CD4-positive, alpha-beta T cell treated with Interferon alpha-2 for 1 hour (primary cell): ENCODE measurements at regions not wholly inside any gene's neighbourhood (a gene's known extent, or its start where the extent isn't known, plus 50 kb on each side); places are given as distances from the start of the nearest gene placed in this dataset.

Experiments
- DNase-seq, 2 donors: peaks; one replicate each; pipeline ENCODE4 v3.0.0-alpha.2; 2020 to 2022

GRCh38 chr21:16708101-16708835 is 804.6 kb upstream of the CXADR start:
- DNase-seq: no peak

DNA sequence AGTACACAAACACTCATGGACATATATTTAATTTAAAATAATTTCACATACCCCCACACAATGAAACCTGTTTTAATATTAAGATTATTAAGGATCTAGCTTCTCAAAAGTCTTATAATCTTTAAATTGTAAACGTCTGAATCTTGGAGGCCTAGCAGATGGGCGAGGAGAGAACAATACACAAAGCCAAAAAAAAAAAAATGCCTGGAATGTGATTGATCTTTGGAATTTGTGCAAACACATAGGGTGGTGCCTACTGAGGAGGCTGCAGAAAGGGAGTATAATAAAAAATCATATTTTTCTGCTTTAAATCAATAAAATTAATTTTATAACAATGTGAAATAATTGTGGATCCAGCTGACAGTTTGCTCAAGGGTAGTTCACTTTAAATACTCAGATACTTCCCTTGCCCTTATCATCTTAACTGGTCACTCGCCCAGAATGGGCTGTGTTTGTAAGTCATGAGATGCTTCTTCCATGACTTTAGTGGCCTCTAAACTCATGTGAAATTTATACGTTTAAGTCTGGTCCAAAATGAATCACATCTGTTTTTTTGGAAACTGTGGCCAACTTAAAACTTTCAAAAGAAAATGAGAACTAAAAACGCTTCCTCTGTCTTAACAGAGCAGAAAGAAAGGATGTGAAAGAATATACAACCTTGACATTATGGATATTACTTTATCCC is 802.8 kb upstream of the CXADR start:
- DNase-seq: no peak

DNA sequence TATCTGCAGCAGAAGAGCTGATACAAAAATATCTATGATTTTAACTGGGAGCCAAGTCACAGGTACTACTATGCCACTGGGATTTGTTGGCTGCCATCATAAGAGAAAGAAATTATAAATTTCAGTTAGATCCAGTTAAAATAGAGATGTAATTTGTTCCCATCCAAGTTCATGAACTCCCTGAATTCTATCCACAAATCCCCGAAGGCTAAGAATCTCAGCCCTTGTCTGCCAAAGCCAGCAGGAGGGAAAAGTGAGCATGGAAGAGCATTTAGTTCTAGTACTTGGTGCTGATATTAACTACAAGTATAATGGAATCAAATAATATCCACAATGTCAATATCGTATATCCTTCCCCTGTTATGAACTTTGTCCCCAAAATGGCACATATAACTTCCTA is 801.1 kb upstream of the CXADR start:
- DNase-seq: no peak

GRCh38 chr21:16713331-16714117 is 799.3 kb upstream of the CXADR start:
- DNase-seq: no peak

DNA sequence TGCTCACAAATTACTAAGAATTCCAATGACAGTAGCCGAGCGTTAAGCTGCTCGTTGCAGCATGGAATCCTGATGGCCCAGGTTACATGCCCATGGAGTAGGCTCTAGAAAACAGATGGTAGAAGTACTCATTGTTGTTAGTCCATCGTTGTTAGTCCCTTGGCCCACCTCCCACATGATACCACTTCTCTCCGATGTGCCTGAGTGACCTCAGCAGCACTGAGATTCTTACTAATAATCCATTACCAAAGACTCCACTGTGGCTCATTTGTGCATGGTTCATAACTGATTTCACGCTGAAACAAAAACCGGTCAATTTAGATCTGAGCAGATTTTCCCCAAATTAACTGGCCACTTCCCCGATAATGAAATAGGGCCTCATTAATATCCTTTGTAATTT is 772.3 kb upstream of the CXADR start:
- no peak for DNase-seq

DNA sequence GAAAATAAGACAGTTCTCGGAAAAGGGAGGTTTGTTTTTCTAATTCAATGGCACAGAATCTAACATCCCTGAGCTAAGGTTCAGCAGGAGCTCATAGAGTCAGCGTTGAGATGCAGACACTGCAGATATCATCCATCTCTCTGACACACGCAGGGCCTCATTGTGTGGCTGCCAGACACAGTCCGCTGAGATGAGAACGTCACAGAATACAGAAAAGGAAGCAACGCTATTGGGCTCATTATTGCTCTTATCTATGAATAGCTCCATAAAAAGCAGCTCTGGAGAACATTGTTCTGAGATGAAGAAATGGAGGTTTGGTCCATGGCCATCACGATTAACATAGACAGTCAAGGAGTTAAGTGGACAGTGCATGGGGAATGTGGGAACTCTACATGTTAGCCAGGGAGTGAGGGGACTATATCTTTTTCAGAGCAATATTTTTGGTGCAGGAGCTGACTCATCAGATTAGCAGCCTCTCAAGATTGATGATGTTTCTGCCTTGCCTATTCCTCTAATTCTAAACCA is 771.6 kb upstream of the CXADR start:
- DNase-seq: no peak

DNA sequence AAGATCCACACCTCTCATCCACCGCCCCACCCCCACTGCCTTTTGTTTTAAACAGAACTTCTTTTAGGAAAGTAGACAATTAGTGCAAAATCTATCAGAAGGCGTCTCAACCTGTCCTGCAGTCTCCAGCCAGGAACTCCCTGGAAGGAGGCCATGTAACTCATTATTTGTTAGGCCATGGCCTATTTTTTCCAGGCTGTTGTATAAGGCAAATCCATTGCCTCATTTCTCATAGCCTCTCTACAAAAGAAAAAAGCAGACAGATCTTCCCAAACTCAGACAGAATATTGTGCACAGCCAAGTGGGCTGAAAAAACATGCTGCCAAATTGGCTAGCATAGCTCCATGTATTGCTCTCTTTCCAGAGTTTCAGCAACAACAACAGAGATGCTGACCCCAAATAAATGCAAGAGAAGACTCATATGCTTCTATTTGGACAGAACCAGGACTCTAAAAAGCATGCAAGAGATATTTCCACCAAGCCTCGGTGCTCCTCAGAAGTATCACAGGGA is 770.7 kb upstream of the CXADR start:
- no peak for DNase-seq

DNA sequence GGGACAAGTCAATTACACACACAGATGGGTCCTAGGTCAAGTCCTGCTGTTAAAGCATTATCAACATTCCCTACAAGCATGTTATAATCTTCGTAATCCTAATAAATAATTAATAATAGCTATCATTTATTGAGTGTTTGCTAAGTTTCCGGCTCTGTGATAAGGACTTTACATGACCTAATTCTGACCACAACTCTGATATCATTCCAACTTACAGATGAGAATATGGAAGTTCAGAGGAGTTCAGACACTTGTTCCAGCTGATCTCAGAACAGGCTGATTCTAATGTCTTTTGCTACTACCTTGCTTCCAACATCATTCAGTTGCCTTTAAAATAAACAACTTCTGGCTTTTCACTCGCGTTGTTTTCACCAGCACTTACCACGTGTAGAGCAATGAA is 770.1 kb upstream of the CXADR start:
- no peak for DNase-seq

DNA sequence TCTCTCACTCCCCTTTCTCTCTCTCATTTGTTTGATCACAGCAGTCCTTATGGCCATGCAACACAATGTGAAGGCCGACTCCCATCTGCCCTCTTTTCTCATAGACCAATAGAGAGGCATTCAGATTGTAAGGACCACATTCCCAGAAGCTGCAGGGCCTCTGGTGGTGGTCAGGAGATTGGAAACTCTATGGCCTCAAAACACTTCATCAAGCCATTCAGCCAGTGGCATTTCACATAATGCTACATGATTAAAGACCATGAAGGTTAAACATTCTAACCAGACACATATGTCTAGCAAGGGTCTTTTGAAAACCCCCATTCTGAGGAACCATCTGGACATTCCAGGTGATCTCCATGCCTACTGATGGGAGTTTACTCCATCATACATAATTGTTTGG is 769.5 kb upstream of the CXADR start:
- DNase-seq: no peak

DNA sequence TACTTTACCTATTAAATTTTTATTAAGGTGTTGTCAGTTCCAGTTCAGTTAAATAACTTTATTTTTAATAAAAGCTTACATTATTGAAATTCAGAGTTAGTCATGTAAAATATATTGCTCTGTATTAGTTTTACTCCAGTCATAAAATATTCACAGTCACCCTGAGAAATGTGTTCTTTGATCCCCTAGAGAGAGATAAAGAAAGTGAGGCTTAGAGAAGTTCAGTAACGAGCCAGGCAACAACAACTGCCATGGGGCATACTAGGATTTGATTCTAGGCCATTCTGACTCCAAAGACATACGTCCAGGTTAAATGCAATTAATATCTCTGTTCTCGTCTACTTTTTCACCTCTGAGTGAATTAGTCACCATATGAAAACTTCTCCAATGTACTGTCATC is 761.9 kb upstream of the CXADR start:
- no peak for DNase-seq

DNA sequence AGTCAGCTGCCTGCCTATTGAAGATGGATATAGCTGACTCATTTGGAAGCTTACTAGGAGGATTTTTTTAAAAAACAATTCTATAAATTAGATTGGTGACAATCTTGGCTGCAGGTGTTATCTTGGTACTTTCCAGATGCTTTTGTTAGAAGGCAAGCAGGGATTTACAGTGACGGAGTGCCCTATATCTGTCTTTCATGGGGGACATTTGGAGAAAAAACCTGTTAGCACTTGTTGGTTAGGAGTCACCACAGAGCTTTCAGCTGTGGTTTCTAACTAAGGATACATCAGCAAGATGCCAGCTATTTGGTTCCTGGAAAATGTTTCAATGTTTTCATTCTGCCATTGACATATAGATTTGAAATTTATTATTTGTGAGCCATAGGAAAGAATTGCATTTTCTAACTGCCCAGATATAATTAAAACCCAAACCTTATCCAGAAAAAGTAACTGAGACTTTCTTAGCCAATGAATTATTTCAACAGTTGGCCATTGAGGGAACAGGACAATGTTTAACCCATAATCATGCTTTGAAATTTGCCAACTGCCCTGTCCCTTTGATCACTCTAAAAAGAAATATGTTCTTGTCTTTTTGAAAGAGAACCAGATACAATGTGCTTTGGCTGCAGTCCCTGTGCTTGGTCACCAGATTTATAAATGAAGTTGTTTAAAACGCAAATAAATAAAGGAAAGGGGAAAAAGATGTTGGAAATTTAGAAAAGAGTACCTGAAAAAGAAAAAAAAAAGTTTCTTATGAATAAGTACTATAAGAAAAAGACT is 761.0 kb upstream of the CXADR start:
- no peak for DNase-seq

DNA sequence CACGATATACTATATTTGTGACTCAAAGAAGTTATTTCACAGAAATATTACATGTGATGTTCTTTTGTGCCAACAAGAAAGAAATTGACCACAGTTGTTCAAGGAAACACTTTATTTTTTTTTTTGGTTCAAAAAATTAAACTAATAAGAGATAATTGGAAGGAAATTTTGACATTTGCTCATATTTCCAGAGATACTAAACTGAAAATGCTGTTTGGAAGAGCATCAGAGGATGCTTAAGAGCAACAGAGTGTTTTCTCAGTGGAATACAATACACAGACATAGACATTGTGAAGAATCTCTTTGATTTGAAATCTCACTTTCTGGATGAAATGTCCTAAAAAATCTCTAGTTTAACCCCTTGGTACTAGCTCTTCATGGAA is 760.4 kb upstream of the CXADR start:
- no peak for DNase-seq

DNA sequence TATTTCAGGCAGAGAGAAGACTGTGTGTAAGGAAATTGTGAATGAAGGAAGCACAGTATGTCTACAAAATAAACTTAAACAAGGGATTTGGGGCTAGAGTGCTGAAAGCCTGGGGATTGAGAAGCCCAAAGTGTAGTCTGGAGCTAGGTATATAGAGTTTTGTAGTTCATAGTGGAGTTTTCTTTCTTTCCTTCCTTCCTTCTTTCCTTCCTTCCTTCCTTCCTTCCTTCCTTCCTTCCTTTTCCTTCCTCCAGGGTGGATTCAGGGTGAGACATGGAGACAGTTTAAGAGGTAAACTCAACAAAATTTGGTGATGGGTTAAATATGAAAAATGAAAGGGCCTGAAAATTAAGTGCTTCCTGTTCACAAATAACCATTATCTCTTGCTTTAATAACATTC is 757.8 kb upstream of the CXADR start:
- no peak for DNase-seq

DNA sequence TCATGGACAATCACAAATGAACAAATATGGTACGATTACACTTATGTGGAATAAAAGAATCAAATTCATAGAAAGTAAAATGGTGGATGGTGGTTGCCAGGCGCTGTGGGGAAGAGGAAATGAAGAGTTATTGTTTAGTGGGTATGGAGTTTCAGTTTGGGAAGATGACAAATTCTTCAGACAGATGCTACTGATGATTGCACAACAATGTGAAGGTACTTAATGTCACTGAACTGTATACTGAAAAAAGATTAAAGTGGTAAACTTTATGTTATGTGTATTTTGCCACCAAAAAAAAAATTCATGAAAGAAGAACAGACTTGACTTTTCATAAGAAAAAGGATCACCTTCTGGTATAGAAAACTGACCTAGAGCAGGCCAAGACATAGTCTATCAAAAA is 745.6 kb upstream of the CXADR start:
- no peak for DNase-seq

DNA sequence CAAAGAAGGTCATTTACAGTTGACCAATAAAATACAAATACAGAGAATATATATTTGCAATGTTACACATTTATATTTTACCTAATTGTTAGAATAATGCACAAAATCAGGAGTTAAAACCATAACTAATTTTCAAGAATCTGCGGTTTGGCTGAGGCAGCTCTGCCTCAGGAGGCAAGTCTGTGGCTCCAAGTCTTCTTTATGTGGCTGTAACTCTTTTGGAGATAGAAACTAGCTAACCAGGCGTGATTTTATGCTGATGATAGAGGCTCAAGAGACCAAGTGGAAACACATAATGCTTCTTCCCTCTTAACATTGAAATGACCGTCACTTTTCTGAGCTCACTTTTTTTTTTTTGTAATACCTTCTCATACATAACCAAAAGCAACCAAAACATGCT is 744.7 kb upstream of the CXADR start:
- no peak for DNase-seq

- DNase-seq: no peak
Measured at GRCh38 chr21:16770266-16770665, 742.6 kb upstream of the CXADR start.

- no peak for DNase-seq
Measured at GRCh38 chr21:16773206-16773605, 739.6 kb upstream of the CXADR start.

- no peak for DNase-seq
Measured at GRCh38 chr21:16775076-16775475, 737.8 kb upstream of the CXADR start.

DNA sequence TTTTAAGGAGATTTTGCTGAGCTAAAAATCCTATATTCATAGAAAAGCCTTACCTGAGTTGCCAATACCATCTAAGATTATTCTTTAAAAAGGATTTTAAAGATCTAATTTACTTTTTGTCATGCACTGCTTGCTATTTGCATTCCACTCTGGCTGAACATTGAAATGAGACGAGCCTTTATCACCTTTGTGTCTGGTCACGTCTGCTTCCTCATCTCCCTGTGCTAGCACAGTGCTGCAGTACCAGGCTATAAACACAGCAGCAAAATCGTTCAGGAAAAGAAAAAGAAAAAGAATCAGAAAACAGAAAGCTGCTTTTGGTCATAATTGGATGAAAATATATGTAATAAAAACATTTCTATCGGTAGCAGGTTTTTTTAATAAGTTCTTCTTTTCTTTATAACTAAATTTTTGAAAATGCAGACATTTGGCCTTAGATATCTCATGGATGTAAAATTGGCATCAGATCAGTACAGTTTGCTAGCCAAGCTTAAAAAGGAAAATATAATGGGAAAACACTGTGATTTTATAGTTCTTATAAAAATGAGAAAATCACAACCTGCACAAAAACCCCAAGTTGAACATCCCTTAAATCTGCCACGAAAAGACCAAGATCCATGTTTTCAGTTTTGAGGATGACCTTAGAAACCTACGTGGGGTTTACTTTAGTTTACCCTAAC is 735.7 kb upstream of the CXADR start:
- DNase-seq: no peak

DNA sequence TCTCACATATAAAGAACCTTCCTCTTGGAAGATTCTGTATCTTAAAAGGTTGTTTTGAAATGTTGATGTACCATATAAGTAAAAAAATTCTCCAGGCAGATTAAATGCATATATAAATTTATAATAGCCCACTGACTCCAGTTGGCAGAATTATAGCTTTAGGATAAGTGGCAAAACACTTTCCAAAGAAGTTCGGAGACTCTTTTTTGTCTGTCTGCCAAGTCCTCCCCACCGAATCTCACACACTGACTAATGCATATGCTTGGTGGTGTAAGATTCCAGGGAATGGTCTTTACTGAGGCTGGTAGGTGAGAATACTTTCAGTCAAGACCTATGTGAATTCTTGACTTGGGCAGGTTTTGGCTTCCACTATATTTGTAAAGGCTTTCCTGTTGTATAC is 724.3 kb upstream of the CXADR start:
- no peak for DNase-seq

DNA sequence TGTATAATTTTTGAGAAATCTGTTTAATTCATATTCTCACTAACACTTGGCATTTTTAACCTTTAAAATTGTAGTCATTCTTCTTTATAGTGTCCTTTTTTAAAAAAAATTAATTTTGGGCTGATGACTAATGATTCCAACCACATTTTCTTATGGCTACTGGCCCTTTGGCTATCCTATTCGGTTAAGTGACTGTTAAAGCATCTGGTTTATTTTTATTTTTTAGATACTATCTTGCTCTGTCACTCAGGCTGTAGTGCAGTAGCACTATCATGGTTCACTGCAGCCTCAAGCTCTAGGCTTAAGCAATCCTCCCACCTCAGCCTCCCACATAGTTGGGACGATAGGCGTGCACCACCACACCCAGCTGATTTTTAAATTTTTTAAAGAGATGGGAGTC is 723.2 kb upstream of the CXADR start:
- no peak for DNase-seq

GRCh38 chr21:16792101-16792500 is 720.7 kb upstream of the CXADR start:
- DNase-seq: no peak
